ENCODE measurements at regions not wholly inside any gene's neighbourhood (a gene's known extent, or its start where the extent isn't known, plus 50 kb on each side); places are given as distances from the start of the nearest gene placed in this dataset.

GRCh38 chr2:145677371-145677770, 1157.5 kb upstream of the ZEB2 start:
- TF ChIP-seq POLR2A (IDR thresholded peaks at IDR 0.05) (no peak), CTCF (IDR thresholded peaks at IDR 0.05) (no peak)

Data from sigmoid colon (tissue), 3 donors.